HepG2 (cell line): ENCODE measurements at regions not wholly inside any gene's neighbourhood (a gene's known extent, or its start where the extent isn't known, plus 50 kb on each side); places are given as distances from the start of the nearest gene placed in this dataset.

Experiments
- BHLHE40 ChIP-seq: IDR thresholded peaks from 2 replicates; pipeline ENCODE4 v1.6.1; 2011; ENCODE audit warnings: low read length, improper control_type of control experiment
- HNRNPUL1 ChIP-seq: fragments of 200-400 bp; formaldehyde crosslinking; IDR thresholded peaks from 2 replicates; pipeline ENCODE4 v1.6.1; 2017; ENCODE audit warnings: low read depth, mild to moderate bottlenecking, low read length, moderate library complexity
- JDP2 ChIP-seq: sonication (generic); formaldehyde crosslinking; IDR thresholded peaks from 2 replicates; pipeline ENCODE4 v1.8.1; 2022; ENCODE audit warnings: missing genetic modification reagents, borderline replicate concordance
- KLF15 ChIP-seq: sonication (generic); formaldehyde crosslinking; IDR thresholded peaks from 2 replicates; pipeline ENCODE4 v1.8.1; 2023; ENCODE audit warnings: borderline replicate concordance, mild to moderate bottlenecking, inconsistent platforms, missing genetic modification reagents, mixed read lengths
- TCF7 ChIP-seq: sonication (generic); IDR thresholded peaks from 2 replicates; pipeline ENCODE4 v1.6.1; 2016; ENCODE audit warnings: antibody characterized with exemption, low read depth
- TCF7L2 ChIP-seq: IDR thresholded peaks from 2 replicates; pipeline ENCODE4 v1.6.1; 2011; ENCODE audit warnings: mild to moderate bottlenecking, low read depth, low read length, moderate library complexity
- ZNF317 ChIP-seq: sonication (generic); formaldehyde crosslinking; IDR thresholded peaks from 2 replicates; pipeline ENCODE4 v1.5.0; 2020; ENCODE audit warnings: mild to moderate bottlenecking, missing genetic modification reagents
- ZNF572 ChIP-seq: sonication (generic); formaldehyde crosslinking; IDR thresholded peaks from 2 replicates; pipeline ENCODE4 v1.5.1; 2020; ENCODE audit warnings: mild to moderate bottlenecking, missing genetic modification reagents
- ZNF652 ChIP-seq: IDR thresholded peaks from 2 replicates; pipeline ENCODE4 v1.6.1; 2016; ENCODE audit warnings: low read depth, borderline replicate concordance
- ZNF75D ChIP-seq: sonication (generic); formaldehyde crosslinking; IDR thresholded peaks from 2 replicates; pipeline ENCODE4 v1.8.1; 2023; ENCODE audit warnings: missing genetic modification reagents, mild to moderate bottlenecking, borderline replicate concordance
- ZNF772 ChIP-seq: sonication (generic); formaldehyde crosslinking; IDR thresholded peaks from 2 replicates; pipeline ENCODE4 v1.5.0; 2020; ENCODE audit warnings: mild to moderate bottlenecking, missing genetic modification reagents
- ZNF816 ChIP-seq: sonication (generic); formaldehyde crosslinking; IDR thresholded peaks from 2 replicates; pipeline ENCODE4 v1.8.0; 2022; ENCODE audit warnings: missing genetic modification reagents, mild to moderate bottlenecking, borderline replicate concordance
- ZNF878 ChIP-seq: sonication (generic); formaldehyde crosslinking; IDR thresholded peaks from 2 replicates; pipeline ENCODE4 v1.8.1; 2023; ENCODE audit warnings: mild to moderate bottlenecking, missing genetic modification reagents, moderate library complexity
- TF ChIP-seq, protein P1 (sequence below): sonication (generic); formaldehyde crosslinking; conservative IDR thresholded peaks from 2 replicates; pipeline ENCODE4 v1.8.0; 2022; ENCODE audit warnings: mild to moderate bottlenecking, moderate library complexity, missing genetic modification reagents
- TF ChIP-seq, protein P2 (sequence below): sonication (generic); formaldehyde crosslinking; IDR thresholded peaks from 2 replicates; pipeline ENCODE4 v1.5.0; 2020; ENCODE audit warnings: missing genetic modification reagents, mild to moderate bottlenecking, borderline replicate concordance
- TF ChIP-seq, protein P3 (sequence below): sonication (generic); formaldehyde crosslinking; IDR thresholded peaks from 2 replicates; pipeline ENCODE4 v1.5.0; 2020; ENCODE audit warnings: missing genetic modification reagents
- TF ChIP-seq, protein P4 (sequence below): sonication (generic); formaldehyde crosslinking; IDR thresholded peaks from 2 replicates; pipeline ENCODE4; 2020; ENCODE audit warnings: missing genetic modification reagents, mild to moderate bottlenecking, borderline replicate concordance
- TF ChIP-seq, protein P5 (sequence below): fragments of 450-650 bp; IDR thresholded peaks from 2 replicates; pipeline ENCODE4 v1.6.1; 2016

DNA sequence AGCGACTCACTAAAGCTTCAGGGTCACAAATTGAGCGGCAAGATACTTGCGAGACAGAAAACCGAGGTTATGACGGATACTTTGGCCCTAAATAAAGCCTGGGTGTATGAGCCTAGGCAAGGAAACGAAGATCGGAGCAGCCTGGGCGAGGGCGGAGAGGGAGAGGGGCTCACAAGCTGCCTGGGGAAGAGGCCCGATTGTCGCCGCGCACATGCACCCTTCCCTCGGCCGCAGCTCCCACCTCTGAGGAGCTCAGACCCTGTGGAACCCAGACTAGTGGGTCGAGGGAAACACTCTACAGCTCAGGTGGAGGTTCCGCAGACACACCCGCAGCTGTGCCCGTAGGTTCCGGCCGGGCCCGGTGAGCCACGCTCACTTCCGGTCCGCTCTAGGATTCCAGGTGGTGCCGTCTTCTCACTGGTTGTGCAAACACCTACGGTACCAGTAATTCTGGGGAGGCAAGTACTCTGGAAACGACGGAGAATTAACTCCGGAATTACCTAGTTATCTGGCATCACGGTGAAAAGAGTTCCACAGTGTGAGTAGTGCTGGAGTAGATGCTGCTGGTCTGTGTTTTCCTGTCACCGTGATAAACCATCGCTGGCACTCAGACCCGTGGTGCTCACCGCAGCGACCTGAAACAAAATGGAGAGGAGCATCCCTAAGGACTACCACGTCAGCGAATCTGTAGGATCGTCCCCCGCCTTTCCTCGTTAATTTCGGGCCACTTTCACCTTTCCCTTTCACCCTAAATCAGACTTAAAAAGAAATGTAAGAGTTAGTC is 61.5 kb downstream of the GPX5 start (continued):
- TF ChIP-seq, protein P1, sequence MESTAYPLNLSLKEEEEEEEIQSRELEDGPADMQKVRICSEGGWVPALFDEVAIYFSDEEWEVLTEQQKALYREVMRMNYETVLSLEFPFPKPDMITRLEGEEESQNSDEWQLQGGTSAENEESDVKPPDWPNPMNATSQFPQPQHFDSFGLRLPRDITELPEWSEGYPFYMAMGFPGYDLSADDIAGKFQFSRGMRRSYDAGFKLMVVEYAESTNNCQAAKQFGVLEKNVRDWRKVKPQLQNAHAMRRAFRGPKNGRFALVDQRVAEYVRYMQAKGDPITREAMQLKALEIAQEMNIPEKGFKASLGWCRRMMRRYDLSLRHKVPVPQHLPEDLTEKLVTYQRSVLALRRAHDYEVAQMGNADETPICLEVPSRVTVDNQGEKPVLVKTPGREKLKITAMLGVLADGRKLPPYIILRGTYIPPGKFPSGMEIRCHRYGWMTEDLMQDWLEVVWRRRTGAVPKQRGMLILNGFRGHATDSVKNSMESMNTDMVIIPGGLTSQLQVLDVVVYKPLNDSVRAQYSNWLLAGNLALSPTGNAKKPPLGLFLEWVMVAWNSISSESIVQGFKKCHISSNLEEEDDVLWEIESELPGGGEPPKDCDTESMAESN (CRISPR knock-in tag) = peak; percentile 83; the same call in 1 of the 2 replicates
- TF ChIP-seq JDP2 (CRISPR knock-in tag) (0 out of 2 replicates have a peak, but pooled peaks have one; percentile 31), ZNF772 (peak; percentile 97), ZNF572 (CRISPR knock-in tag) (no peak), ZNF317 (CRISPR knock-in tag) (no peak), ZNF816 (CRISPR knock-in tag) (peak; percentile 72; the same call in 1 of the 2 replicates), KLF15 (CRISPR knock-in tag) (no peak), HNRNPUL1 (no peak), ZNF878 (peak; percentile 49; the same call in 1 of the 2 replicates), TCF7 (no peak), BHLHE40 (peak; percentile 52), TCF7L2 (no peak), ZNF75D (CRISPR knock-in tag) (peak; percentile 49; the same call in 1 of the 2 replicates), ZNF652 (CRISPR knock-in tag) (no peak)
- TF ChIP-seq, protein P2, sequence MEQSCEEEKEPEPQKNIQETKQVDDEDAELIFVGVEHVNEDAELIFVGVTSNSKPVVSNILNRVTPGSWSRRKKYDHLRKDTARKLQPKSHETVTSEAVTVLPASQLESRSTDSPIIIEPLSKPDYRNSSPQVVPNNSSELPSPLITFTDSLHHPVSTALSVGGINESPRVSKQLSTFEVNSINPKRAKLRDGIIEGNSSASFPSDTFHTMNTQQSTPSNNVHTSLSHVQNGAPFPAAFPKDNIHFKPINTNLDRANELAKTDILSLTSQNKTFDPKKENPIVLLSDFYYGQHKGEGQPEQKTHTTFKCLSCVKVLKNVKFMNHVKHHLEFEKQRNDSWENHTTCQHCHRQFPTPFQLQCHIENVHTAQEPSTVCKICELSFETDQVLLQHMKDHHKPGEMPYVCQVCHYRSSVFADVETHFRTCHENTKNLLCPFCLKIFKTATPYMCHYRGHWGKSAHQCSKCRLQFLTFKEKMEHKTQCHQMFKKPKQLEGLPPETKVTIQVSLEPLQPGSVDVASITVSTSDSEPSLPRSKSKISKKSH (CRISPR knock-in tag) = peak; percentile 95
- TF ChIP-seq, protein P3, sequence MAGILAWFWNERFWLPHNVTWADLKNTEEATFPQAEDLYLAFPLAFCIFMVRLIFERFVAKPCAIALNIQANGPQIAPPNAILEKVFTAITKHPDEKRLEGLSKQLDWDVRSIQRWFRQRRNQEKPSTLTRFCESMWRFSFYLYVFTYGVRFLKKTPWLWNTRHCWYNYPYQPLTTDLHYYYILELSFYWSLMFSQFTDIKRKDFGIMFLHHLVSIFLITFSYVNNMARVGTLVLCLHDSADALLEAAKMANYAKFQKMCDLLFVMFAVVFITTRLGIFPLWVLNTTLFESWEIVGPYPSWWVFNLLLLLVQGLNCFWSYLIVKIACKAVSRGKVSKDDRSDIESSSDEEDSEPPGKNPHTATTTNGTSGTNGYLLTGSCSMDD = no peak
- TF ChIP-seq, protein P4, sequence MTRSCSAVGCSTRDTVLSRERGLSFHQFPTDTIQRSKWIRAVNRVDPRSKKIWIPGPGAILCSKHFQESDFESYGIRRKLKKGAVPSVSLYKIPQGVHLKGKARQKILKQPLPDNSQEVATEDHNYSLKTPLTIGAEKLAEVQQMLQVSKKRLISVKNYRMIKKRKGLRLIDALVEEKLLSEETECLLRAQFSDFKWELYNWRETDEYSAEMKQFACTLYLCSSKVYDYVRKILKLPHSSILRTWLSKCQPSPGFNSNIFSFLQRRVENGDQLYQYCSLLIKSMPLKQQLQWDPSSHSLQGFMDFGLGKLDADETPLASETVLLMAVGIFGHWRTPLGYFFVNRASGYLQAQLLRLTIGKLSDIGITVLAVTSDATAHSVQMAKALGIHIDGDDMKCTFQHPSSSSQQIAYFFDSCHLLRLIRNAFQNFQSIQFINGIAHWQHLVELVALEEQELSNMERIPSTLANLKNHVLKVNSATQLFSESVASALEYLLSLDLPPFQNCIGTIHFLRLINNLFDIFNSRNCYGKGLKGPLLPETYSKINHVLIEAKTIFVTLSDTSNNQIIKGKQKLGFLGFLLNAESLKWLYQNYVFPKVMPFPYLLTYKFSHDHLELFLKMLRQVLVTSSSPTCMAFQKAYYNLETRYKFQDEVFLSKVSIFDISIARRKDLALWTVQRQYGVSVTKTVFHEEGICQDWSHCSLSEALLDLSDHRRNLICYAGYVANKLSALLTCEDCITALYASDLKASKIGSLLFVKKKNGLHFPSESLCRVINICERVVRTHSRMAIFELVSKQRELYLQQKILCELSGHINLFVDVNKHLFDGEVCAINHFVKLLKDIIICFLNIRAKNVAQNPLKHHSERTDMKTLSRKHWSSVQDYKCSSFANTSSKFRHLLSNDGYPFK (CRISPR knock-in tag) = peak; percentile 83
- TF ChIP-seq, protein P5, sequence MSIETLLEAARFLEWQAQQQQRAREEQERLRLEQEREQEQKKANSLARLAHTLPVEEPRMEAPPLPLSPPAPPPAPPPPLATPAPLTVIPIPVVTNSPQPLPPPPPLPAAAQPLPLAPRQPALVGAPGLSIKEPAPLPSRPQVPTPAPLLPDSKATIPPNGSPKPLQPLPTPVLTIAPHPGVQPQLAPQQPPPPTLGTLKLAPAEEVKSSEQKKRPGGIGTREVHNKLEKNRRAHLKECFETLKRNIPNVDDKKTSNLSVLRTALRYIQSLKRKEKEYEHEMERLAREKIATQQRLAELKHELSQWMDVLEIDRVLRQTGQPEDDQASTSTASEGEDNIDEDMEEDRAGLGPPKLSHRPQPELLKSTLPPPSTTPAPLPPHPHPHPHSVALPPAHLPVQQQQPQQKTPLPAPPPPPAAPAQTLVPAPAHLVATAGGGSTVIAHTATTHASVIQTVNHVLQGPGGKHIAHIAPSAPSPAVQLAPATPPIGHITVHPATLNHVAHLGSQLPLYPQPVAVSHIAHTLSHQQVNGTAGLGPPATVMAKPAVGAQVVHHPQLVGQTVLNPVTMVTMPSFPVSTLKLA = no peak
